ENCODE measurements at regions not wholly inside any gene's neighbourhood (a gene's known extent, or its start where the extent isn't known, plus 50 kb on each side); places are given as distances from the start of the nearest gene placed in this dataset.

DNA sequence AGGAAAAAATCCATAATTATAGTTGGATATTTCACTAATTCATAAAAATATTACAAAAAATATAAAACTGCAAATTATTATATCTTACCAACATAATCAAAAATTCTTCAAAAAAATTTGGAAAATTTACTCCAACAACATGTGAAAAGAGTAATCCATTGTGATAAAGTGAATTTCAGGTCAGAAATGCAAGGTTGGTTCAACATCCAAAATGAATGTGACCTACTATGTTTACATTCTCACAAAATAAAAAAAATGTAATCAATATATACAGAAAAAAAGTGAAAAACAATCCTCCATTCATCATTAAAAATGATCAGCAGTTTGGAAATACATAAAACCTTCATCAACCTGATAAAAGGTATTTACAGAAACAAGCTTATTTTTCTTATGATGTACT is 1252.2 kb downstream of the JRKL start:
- POLR2A ChIA-PET, result no interaction called here
- TF ChIP-seq NFRKB (IDR thresholded peaks at IDR 0.05) (no peak), LEF1 (IDR thresholded peaks at IDR 0.05; ENCODE audit: borderline replicate concordance) (no peak), SUZ12 (IDR thresholded peaks at IDR 0.05) (no peak), SP1 (IDR thresholded peaks at IDR 0.05) (no peak), ELF4 (IDR thresholded peaks at IDR 0.05) (no peak), ARNT (IDR thresholded peaks at IDR 0.05) (no peak), ZNF384 (IDR thresholded peaks at IDR 0.05) (no peak), TARDBP (IDR thresholded peaks at IDR 0.05) (no peak), FOXA1 (IDR thresholded peaks at IDR 0.05) (no peak), BHLHE40 (IDR thresholded peaks at IDR 0.05; ENCODE audit: borderline replicate concordance) (no peak), HDGF (IDR thresholded peaks at IDR 0.05; ENCODE audit: borderline replicate concordance) (no peak)
- TF ChIP-seq, protein P1, sequence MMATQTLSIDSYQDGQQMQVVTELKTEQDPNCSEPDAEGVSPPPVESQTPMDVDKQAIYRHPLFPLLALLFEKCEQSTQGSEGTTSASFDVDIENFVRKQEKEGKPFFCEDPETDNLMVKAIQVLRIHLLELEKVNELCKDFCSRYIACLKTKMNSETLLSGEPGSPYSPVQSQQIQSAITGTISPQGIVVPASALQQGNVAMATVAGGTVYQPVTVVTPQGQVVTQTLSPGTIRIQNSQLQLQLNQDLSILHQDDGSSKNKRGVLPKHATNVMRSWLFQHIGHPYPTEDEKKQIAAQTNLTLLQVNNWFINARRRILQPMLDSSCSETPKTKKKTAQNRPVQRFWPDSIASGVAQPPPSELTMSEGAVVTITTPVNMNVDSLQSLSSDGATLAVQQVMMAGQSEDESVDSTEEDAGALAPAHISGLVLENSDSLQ (IDR thresholded peaks at IDR 0.05), result no peak
- no peak for DNase-seq (ENCODE audit: extremely low spot score)
- CTCF ChIA-PET, result no interaction called here

DNA sequence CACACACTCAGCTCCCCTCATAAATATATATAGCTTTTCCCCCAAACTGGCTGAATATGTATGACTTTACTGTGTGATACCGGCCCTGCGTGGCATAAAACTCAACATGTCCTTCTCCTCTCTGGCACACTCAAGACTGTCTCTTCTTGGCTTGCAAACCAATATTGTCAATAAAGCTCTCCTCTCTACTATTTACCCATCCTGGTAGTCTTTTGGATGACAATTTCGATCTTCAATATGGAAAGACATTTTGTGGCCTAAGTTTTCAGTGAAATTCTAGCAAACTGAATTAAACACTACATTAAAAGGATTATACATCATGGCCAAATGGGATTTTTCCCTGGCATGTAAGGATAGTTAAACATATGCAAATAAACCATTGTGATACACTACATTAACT is 1255.9 kb downstream of the JRKL start:
- TF ChIP-seq BHLHE40 (IDR thresholded peaks at IDR 0.05; ENCODE audit: borderline replicate concordance), result no peak
- ChIA-PET POLR2A (no interaction called here), CTCF (no interaction called here)
- DNase-seq (ENCODE audit: extremely low spot score), result no peak

DNA sequence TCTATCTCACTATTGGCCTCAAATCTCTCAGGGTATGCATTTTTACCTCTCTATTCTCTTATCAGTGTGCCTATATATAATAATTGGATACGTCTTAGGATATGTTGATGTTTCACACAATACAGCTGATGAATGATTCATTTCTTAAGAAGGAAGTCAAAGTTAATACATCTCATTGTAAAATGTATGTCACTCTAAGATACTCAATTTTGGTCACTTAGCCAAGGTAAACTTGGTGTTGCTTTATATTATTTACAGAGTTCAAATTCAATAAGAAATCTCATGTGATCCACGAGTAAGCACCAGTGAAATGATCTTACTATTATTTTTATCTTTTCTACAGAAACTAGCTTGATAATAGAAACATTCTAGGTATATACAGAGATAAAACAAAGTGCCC is 1266.5 kb downstream of the JRKL start:
- ChIA-PET CTCF (no interaction called here), POLR2A (no interaction called here)
- DNase-seq (ENCODE audit: extremely low spot score), result no peak
- TF ChIP-seq, protein P1 (IDR thresholded peaks at IDR 0.05), result no peak
- TF ChIP-seq CTBP1 (IDR thresholded peaks at IDR 0.05; ENCODE audit: borderline replicate concordance), result no peak
- TF ChIP-seq FOXA1 (IDR thresholded peaks at IDR 0.05), result no peak
- no peak for TF ChIP-seq ARNT (IDR thresholded peaks at IDR 0.05)
- TF ChIP-seq ZNF384 (IDR thresholded peaks at IDR 0.05), result no peak
- no peak for TF ChIP-seq NFRKB (IDR thresholded peaks at IDR 0.05)
- TF ChIP-seq FOXM1 (IDR thresholded peaks at IDR 0.05; ENCODE audit: borderline replicate concordance), result no peak
- no peak for TF ChIP-seq TARDBP (IDR thresholded peaks at IDR 0.05)
- TF ChIP-seq ELF4 (IDR thresholded peaks at IDR 0.05), result no peak
- TF ChIP-seq L3MBTL2 (conservative IDR thresholded peaks at IDR 0.05), result no peak
- no peak for TF ChIP-seq SUZ12 (IDR thresholded peaks at IDR 0.05)

DNA sequence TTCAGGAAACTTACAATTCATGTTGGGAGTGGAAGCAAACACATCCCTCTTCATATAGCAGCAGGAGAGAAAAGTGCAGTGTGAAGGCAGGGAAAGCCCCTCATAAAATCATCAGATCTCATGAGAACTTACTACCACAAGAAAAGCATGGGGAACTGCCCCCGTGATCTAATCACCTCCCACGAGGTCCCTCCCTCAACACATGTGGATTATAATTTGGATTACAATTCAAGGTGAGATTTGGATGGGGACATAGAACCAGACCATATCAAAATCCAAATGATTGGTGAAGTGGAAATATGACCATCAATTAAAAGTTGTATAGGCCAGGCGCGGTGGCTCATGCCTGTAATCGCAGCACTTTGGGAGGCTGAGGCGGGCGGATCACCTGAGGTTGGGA is 1268.0 kb downstream of the JRKL start:
- no peak for TF ChIP-seq L3MBTL2 (conservative IDR thresholded peaks at IDR 0.05)
- TF ChIP-seq, protein P1 (IDR thresholded peaks at IDR 0.05), result no peak
- no peak for TF ChIP-seq FOXM1 (IDR thresholded peaks at IDR 0.05; ENCODE audit: borderline replicate concordance)
- no peak for TF ChIP-seq SUZ12 (IDR thresholded peaks at IDR 0.05)
- no peak for TF ChIP-seq FOXA1 (IDR thresholded peaks at IDR 0.05)
- TF ChIP-seq BHLHE40 (IDR thresholded peaks at IDR 0.05; ENCODE audit: borderline replicate concordance), result no peak
- no peak for TF ChIP-seq ARNT (IDR thresholded peaks at IDR 0.05)
- TF ChIP-seq CTBP1 (IDR thresholded peaks at IDR 0.05; ENCODE audit: borderline replicate concordance), result no peak
- no peak for TF ChIP-seq FOXK2 (IDR thresholded peaks at IDR 0.05)
- TF ChIP-seq ELF4 (IDR thresholded peaks at IDR 0.05), result no peak
- no peak for TF ChIP-seq ZNF384 (IDR thresholded peaks at IDR 0.05)
- no peak for TF ChIP-seq SP1 (IDR thresholded peaks at IDR 0.05)
- TF ChIP-seq TARDBP (IDR thresholded peaks at IDR 0.05), result no peak
- no peak for TF ChIP-seq LEF1 (IDR thresholded peaks at IDR 0.05; ENCODE audit: borderline replicate concordance)
- CTCF ChIA-PET, result no interaction called here
- POLR2A ChIA-PET, result no interaction called here
- DNase-seq (ENCODE audit: extremely low spot score), result no peak

DNA sequence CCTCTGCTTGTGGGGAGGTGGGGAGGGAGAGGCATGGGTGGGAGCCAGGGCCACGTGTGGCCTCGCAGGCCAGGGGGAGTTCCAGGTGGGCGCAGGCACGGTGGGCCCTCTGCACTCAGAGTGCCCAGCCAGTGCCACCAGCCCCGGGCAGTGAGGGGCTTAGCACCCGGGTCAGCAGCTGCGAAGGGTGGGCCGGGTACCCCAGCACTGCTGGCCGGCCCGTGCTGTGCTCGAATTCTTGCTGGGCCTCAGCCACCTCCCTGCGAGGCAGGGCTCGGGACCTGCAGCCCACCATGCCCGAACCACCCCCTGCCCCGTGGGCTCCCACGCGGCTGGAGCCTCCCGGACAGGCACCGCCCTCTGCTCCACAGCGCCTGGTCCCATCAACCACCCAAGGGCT is 1277.2 kb downstream of the JRKL start:
- POLR2A ChIA-PET, result no interaction called here
- no peak for DNase-seq (ENCODE audit: extremely low spot score)
- CTCF ChIA-PET, result no interaction called here
- TF ChIP-seq LEF1 (IDR thresholded peaks at IDR 0.05; ENCODE audit: borderline replicate concordance) (no peak), L3MBTL2 (conservative IDR thresholded peaks at IDR 0.05) (no peak), ZNF384 (IDR thresholded peaks at IDR 0.05) (no peak), ARNT (IDR thresholded peaks at IDR 0.05) (no peak), FOXK2 (IDR thresholded peaks at IDR 0.05) (no peak), ELF4 (IDR thresholded peaks at IDR 0.05) (no peak), BHLHE40 (IDR thresholded peaks at IDR 0.05; ENCODE audit: borderline replicate concordance) (no peak), TARDBP (IDR thresholded peaks at IDR 0.05) (no peak), SP1 (IDR thresholded peaks at IDR 0.05) (no peak), SUZ12 (IDR thresholded peaks at IDR 0.05) (no peak)

DNA sequence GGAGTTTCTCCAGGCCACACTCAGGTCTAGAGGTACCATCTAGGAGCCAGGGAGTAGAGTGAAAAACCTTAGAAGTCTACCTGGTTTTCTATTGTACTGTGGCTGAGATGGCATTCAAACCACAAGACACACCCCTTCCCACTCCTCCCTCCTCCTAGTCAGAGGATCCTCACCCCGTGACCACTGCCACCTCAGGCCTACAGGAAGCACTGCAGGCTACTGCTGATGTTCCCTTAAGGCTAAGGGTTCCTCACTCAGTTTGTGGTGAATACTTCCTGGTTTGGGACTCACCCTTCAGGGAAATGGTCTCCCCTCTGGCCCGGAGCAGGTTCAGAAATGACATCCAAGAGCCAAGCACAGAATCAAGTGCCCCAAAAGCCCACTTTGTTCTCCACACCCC is 1293.9 kb downstream of the JRKL start:
- no peak for TF ChIP-seq FOXK2 (IDR thresholded peaks at IDR 0.05)
- TF ChIP-seq HDGF (IDR thresholded peaks at IDR 0.05; ENCODE audit: borderline replicate concordance), result no peak
- TF ChIP-seq SUZ12 (IDR thresholded peaks at IDR 0.05), result no peak
- no peak for TF ChIP-seq ZNF384 (IDR thresholded peaks at IDR 0.05)
- TF ChIP-seq L3MBTL2 (conservative IDR thresholded peaks at IDR 0.05), result no peak
- no peak for TF ChIP-seq LEF1 (IDR thresholded peaks at IDR 0.05; ENCODE audit: borderline replicate concordance)
- no peak for TF ChIP-seq TARDBP (IDR thresholded peaks at IDR 0.05)
- TF ChIP-seq ELF4 (IDR thresholded peaks at IDR 0.05), result no peak
- DNase-seq (ENCODE audit: extremely low spot score), result peak; percentile 10
- CTCF ChIA-PET, result no interaction called here
- POLR2A ChIA-PET, result no interaction called here
